MCF 10A (cell line): ENCODE measurements at regions not wholly inside any gene's neighbourhood (a gene's known extent, or its start where the extent isn't known, plus 50 kb on each side); places are given as distances from the start of the nearest gene placed in this dataset.

ENCODE experiments used
- BruUV-seq: library from RNA; stranded (reverse); fragments of 400-500 nt; replicated peaks from 2 replicates; lab custom pipeline; 2021; lab: Mats Ljungman, UMichigan
- CTCF ChIA-PET: fragments of 300-600 bp; sonication (Branson Sonifier 250); formaldehyde crosslinking; extraction: SDS; loops from one replicate; lab custom pipeline; 2021; ENCODE audit warnings: antibody characterized with exemption, inconsistent platforms; lab: Yijun Ruan, JAX
- POLR2A ChIA-PET: fragments of 300-600, 350-650 bp; sonication (Branson Sonifier 250); formaldehyde crosslinking; extraction: SDS; loops from one replicate; lab custom pipeline; 2020; ENCODE audit warnings: antibody characterized with exemption, inconsistent platforms; lab: Yijun Ruan, JAX
- DNase-seq: peaks from one replicate; pipeline ENCODE4 v3.0.0-alpha.2; 2018; ENCODE audit not compliant: unreplicated experiment
- H3K27ac Mint-ChIP-seq: one replicate; pipeline ENCODE4 v1.8.0; 2022; ENCODE audit warnings: mild to moderate bottlenecking, low read depth, mixed read lengths; ENCODE audit not compliant: unreplicated experiment
- H3K27me3 Mint-ChIP-seq: one replicate; pipeline ENCODE4 v1.8.0; 2022; ENCODE audit warnings: mixed read lengths; ENCODE audit not compliant: insufficient read depth, unreplicated experiment
- H3K36me3 Mint-ChIP-seq: one replicate; pipeline ENCODE4 v1.8.0; 2022; ENCODE audit warnings: mild to moderate bottlenecking, moderate library complexity, mixed read lengths; ENCODE audit not compliant: insufficient read depth, unreplicated experiment
- H3K4me1 Mint-ChIP-seq: one replicate; pipeline ENCODE4 v1.8.0; 2022; ENCODE audit warnings: mixed read lengths; ENCODE audit not compliant: insufficient read depth, unreplicated experiment
- H3K4me3 Mint-ChIP-seq: one replicate; pipeline ENCODE4 v1.8.0; 2022; ENCODE audit warnings: mild to moderate bottlenecking, moderate library complexity, mixed read lengths; ENCODE audit not compliant: unreplicated experiment
- H3K9me3 Mint-ChIP-seq: one replicate; pipeline ENCODE4 v1.8.0; 2022; ENCODE audit warnings: mixed read lengths; ENCODE audit not compliant: unreplicated experiment
- intact Hi-C: fragments of 100-400 bp; cut with micrococcal nuclease; formaldehyde crosslinking; loops from 2 replicates; pipeline ENCODE4 v1.14.1; 2022
- TF ChIP-seq, protein P1 (sequence below): fragments of 200-600 bp; IDR thresholded peaks from one replicate; pipeline ENCODE4 v1.8.0; 2022; ENCODE audit warnings: antibody characterized with exemption, mild to moderate bottlenecking; ENCODE audit not compliant: unreplicated experiment

GRCh38 chr1:187504779-187505178 is 676.0 kb downstream of the PLA2G4A start:
- Mint-ChIP-seq H3K4me3 (no peak overlapping the region), H3K27me3 (no peaks in the 10 kb centered on the region), H3K27ac (no peak overlapping the region), H3K36me3 (no peaks in the 10 kb centered on the region), H3K4me1 (no peaks in the 10 kb centered on the region), H3K9me3 (no peaks in the 10 kb centered on the region)
- no TSS peak for BruUV-seq
- intact Hi-C loops = no loop called here
- no peak for DNase-seq
- CTCF ChIA-PET = interaction anchor here (0.7 kb wide), 1 partner anchor 1780 kb away, joined by 3 read pairs; no protein-coding TSS in a partner anchor
- POLR2A ChIA-PET = no interaction called here
- TF ChIP-seq, protein P1, sequence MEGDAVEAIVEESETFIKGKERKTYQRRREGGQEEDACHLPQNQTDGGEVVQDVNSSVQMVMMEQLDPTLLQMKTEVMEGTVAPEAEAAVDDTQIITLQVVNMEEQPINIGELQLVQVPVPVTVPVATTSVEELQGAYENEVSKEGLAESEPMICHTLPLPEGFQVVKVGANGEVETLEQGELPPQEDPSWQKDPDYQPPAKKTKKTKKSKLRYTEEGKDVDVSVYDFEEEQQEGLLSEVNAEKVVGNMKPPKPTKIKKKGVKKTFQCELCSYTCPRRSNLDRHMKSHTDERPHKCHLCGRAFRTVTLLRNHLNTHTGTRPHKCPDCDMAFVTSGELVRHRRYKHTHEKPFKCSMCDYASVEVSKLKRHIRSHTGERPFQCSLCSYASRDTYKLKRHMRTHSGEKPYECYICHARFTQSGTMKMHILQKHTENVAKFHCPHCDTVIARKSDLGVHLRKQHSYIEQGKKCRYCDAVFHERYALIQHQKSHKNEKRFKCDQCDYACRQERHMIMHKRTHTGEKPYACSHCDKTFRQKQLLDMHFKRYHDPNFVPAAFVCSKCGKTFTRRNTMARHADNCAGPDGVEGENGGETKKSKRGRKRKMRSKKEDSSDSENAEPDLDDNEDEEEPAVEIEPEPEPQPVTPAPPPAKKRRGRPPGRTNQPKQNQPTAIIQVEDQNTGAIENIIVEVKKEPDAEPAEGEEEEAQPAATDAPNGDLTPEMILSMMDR = no peak

DNA sequence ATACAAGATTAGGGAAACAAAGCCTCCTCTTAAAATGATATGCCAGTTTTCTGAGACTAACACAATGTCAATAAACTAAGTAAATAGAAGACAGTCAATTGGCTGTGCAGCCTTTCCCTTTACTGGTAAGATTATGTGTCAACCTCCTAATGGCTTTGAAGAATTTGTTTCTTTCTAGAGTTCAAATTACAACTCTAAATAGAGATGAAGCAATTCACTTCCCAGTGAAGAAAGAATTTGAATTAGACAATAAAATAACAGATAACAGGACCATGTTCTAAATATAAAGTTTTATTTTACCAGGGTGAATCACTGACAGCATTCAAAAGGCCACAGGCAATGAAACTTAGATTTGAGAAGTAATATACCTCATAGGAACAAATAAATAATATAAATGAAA is 680.3 kb downstream of the PLA2G4A start:
- Mint-ChIP-seq H3K4me3 (no peak overlapping the region), H3K27ac (no peak overlapping the region), H3K27me3 (no peaks in the 10 kb centered on the region), H3K36me3 (no peaks in the 10 kb centered on the region), H3K4me1 (no peaks in the 10 kb centered on the region), H3K9me3 (no peaks in the 10 kb centered on the region)
- no TSS peak for BruUV-seq
- CTCF ChIA-PET = no interaction called here
- intact Hi-C loops = no loop called here
- peak; percentile 51 for DNase-seq
- TF ChIP-seq, protein P1 = no peak
- POLR2A ChIA-PET = no interaction called here

DNA sequence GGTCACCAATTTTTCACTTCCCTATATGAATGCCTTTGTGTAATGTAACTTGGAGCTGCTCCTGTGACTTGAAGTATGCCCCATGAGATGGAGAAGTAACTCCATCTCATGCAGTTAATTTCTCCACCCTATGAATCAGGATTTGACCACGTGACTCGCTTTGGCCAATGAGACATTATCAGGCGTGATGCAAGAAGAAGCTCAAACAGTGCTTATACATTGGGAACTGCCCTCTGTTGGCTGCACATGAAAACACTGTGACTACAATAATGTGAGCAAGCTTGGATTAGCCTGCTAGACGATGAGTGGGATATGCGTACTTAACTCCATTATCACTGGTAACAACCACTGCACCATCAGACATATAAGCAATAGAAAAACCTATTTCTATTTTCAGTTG is 684.4 kb downstream of the PLA2G4A start:
- Mint-ChIP-seq H3K9me3 (no peaks in the 10 kb centered on the region), H3K36me3 (no peaks in the 10 kb centered on the region), H3K4me3 (no peak overlapping the region), H3K27me3 (no peaks in the 10 kb centered on the region), H3K4me1 (peaks cover 4% of the 10 kb centered on the region), H3K27ac (no peak overlapping the region)
- no peak for DNase-seq
- TF ChIP-seq, protein P1 = no peak
- BruUV-seq = no TSS peak
- intact Hi-C loops = no loop called here
- ChIA-PET POLR2A (no interaction called here), CTCF (interaction anchor here (1.1 kb wide), 1 partner anchor 32 kb away, joined by 3 read pairs; no protein-coding TSS in a partner anchor)

DNA sequence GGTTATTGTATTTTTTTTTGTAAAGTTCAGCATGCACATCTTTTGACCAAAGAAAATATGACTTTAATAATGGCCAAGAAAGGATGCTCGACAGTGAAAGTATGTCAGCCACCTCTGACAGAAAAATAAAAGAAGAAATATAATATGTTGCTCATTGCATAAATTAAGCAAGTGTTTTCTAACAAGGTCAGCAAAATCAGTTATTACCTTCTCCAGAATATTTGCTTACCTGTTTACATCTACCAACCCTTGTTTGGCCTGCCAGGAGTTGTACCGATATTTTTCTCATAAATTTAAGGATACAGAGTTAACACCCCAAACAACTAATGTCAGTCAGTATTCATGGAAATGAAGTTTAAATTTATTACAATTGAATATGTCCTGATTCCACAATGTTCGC is 685.4 kb downstream of the PLA2G4A start:
- Mint-ChIP-seq H3K4me3 (no peak overlapping the region), H3K36me3 (no peaks in the 10 kb centered on the region), H3K9me3 (no peaks in the 10 kb centered on the region), H3K27me3 (no peaks in the 10 kb centered on the region), H3K4me1 (peaks cover 4% of the 10 kb centered on the region), H3K27ac (no peak overlapping the region)
- ChIA-PET CTCF (interaction anchor here (1.1 kb wide), 1 partner anchor 33 kb away, joined by 3 read pairs; no protein-coding TSS in a partner anchor), POLR2A (no interaction called here)
- no peak for DNase-seq
- intact Hi-C loops = no loop called here
- BruUV-seq = no TSS peak
- TF ChIP-seq, protein P1 = no peak
